ENCODE measurements at regions not wholly inside any gene's neighbourhood (a gene's known extent, or its start where the extent isn't known, plus 50 kb on each side); places are given as distances from the start of the nearest gene placed in this dataset.
"Not testable (repeated sequence)": the region's sequence is repeated elsewhere in the genome, so short reads cannot be mapped to it uniquely, and the experiment has no call there.

GRCh38 chr6:86456821-86457220, 480.5 kb upstream of the HTR1E start:
- no peak for DNase-seq

- DNase-seq: no peak
These were observed 484.1 kb upstream of the HTR1E start for GRCh38 chr6:86453232-86453631.

- DNase-seq: no peak
These were observed 488.9 kb upstream of the HTR1E start for GRCh38 chr6:86448398-86448797.

- no peak for DNase-seq
These were observed 496.7 kb upstream of the HTR1E start for GRCh38 chr6:86440608-86441007.

DNA sequence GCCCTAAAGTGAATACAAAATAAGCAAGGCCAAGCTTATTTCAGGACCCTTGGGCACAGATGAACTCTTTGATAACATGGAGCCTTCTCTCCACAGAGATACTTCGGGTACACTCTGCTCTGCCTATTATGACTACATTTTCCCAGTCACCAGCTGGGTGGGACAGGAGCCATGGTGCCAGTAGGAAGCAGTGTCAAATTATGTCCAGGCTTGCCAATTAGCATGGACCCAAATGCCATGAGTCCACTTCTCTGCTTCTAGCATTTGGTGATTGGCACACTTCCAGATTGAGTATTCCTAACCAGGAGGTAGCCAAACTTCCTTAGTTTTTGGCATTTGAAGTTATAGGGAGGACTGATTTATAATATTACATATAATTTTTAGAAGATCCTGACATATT, 513.8 kb upstream of the HTR1E start:
- DNase-seq: peak; percentile 38 to 73

- DNase-seq: no peak
These were observed 525.3 kb upstream of the HTR1E start for GRCh38 chr6:86412057-86412456.

GRCh38 chr6:86407128-86407527, 530.2 kb upstream of the HTR1E start:
- DNase-seq: no peak

GRCh38 chr6:86392850-86393249, 544.5 kb upstream of the HTR1E start:
- not testable (repeated sequence) for DNase-seq

DNA sequence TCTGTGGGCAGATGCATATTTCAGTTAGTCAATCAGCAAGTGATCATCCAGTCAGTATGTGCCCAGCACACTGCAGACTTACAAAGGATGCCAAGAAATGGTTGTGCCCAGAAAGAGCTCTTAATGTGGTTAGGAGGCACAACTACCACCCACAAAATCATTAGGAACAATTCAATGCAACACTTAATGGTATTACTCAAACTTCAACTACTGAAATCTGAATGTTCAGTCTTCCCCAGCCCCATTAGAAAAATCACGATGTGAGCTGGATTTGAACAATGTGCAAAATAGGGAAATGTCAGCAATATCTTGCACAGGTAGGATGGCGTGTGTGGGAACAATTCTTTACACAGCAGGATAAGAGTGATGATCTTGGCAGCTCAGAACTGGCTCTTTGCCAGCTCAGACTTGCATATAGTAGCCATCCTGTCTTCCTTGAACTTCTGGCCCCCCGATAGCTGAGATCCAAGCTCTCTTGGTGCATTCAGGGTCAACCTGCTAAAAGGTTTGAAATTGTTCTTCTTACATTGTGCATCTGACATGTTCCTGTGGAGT, 556.7 kb upstream of the HTR1E start:
- no peak for DNase-seq

DNA sequence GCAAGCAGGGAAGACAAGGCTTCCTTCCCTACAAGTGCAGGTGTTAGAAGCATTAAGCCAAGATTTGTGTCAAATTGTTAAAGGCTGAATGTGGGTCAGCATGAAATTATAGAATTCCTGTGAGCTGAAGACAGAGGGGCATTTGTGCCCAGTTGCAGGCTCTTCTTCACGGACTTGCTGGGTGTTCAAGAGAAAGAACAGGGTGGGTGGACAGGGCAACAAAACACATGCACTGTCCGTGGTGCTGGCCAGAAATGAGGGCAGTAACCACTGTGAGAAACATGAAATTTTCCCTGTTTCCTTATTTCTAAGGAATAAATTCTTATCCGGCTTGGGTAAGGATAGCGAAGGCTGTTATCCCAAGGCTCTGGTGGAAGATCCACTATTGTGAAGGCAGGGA, 579.5 kb upstream of the HTR1E start:
- no peak for DNase-seq

DNA sequence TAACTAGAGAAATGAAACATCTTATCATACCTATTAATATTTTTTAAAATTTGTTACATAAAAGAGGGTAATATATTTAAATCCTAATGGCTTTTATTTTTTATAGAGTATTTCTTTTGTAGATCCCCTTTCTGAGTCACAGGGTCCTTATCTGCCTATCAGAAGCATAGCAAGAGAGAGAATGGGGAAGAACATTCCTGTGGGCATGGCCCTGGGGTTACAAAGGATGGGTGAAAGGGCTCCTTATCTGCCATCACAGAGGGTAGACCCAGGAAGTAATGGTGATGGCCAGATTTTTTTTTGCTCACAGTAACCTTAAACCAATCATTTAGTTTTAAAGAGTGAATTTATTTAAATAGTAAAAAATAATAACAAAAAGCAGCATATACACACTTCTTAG, 582.1 kb upstream of the HTR1E start:
- DNase-seq: no peak

DNA sequence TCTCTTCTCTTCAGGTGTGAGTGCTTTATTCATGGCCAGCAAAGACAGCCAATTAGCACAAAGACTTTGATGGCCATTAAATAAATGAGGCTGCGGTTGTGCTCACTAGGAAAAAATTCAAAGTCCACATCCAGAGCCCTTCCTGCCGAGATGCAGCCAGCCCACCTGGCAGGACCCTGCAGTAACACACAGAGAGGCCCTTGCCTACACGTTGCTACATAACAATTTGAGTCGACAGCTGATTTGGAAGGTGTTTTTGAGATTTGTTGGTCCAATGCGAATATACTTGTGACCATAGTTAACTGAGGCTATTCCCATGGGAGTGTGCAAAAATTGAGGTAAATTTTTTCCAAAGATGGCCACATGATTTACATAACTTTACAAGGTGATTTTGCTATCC, 605.4 kb upstream of the HTR1E start:
- DNase-seq: peak in 1 of 2 experiments; percentile 9

DNA sequence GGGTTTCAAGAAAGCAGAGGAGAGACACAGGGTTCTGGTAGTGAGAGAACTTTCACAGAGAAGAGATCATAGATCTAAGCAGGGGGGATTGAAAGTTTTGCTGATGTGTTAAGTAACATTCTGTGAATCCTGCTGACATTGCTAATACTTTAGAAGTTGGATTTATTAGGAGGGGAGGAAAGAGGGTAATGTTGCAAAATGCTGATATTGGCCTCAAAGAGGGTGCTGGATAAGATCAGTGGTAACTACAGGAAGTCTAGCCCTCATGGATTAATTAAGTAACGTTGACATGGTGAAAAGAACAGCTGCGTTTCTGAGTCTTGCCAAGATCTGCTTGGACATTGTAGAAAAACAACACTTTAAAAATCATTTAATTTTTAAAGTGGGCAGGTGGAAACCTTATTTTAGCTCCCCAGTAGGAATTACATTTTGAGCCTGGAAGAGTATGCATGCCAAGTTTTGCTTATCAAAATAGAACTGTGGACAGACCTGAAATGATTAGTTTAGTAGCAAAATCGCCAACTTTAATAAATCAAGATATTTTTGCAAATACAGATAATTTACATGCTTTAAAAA, 606.0 kb upstream of the HTR1E start:
- no peak for DNase-seq

GRCh38 chr6:86306210-86306609, 631.1 kb upstream of the HTR1E start:
- no peak for DNase-seq

GRCh38 chr6:86285876-86286275, 643.2 kb upstream of the SYNCRIP start:
- no peak for DNase-seq

DNA sequence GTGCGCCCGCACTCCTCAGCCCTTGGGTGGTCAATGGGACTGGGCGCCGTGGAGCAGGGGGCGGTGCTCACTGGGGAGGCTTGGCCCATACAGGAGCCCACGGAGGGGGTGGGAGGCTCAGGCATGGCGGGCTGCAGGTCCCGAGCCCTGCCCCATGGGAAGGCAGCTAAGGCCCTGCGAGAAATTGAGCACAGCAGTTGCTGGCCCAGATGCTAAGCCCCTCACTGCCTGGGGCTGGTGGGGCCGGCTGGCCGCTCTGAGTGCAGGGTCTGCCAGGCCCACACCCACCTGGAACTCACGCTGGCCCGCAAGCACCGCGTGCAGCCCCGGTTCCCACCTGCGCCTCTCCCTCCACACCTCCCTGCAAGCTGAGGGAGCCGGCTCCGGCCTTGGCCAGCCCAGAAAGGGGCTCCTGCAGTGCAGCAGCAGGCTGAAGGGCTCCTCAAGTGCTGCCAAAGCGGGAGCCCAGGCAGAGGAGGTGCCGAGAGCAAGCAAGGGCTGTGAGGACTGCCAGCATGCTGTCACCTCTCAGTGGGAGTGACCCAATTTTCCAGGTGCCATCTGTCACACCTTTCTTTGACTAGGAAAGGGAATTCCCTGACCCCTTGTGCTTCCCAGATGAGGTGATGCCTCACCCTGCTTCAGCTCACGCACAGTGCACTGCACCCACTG, 642.3 kb upstream of the SYNCRIP start:
- DNase-seq: peak in 1 of 2 experiments; percentile 37

DNA sequence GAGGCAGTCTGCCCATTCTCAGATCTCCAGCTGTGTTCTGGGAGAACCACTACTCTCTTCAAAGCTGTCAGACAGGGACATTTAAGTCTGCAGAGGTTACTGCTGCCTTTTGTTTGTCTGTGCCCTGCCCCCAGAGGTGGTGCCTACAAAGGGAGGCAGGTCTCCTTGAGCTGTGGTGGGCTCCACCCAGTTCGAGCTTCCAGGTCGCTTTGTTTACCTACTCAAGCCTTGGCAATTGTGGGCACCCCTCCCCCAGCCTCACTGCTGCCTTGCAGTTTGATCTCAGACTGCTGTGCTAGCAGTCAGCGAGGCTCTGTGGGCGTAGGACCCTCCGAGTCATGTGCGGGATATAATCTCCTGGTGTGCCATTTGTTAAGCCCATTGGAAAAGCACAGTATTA, 640.9 kb upstream of the SYNCRIP start:
- not testable (repeated sequence) for DNase-seq

DNA sequence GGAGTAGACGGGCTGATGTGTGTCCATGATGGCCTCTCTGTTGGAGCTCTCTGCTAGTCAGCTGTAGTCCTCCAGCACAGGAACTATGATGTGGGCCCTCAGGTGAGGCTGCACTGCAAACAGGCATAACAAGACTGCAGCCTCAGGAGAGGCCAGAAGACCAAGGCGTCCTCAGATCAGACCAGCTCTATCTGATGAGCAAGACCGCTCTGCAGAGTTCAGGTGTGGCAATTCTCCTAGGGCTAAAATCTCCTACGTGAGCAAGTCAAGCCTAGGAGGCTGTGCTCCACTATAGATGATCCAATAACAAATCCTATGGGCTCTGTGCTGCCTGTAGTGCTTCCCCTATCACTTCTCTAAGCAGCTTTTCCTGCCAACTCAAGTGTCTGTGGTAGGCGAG, 633.4 kb upstream of the SYNCRIP start:
- DNase-seq: no peak

DNA sequence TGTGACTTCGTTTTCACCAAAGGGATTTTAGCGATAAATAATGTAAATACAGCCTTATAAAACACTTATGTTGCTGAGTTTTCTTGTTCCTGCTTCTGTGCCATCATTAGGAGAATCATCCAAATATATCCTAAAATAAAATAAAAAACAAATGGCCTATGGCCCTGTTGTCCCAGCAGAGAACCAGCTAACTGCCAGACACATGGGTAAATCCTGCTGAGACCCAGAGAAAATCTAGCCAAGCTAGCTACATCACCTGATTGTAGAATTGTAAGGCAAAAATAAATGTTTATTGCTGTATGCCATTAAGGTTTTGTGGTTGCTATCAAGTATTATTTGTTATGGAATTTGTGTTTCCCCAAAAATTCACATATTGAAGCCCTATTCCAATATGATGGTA, 631.2 kb upstream of the SYNCRIP start:
- no peak for DNase-seq

GRCh38 chr6:86256615-86257187, 614.0 kb upstream of the SYNCRIP start:
- no peak for DNase-seq

- DNase-seq: no peak
These were observed 613.3 kb upstream of the SYNCRIP start for GRCh38 chr6:86255973-86256372.

GRCh38 chr6:86251106-86251505, 608.4 kb upstream of the SYNCRIP start:
- DNase-seq: no peak

DNA sequence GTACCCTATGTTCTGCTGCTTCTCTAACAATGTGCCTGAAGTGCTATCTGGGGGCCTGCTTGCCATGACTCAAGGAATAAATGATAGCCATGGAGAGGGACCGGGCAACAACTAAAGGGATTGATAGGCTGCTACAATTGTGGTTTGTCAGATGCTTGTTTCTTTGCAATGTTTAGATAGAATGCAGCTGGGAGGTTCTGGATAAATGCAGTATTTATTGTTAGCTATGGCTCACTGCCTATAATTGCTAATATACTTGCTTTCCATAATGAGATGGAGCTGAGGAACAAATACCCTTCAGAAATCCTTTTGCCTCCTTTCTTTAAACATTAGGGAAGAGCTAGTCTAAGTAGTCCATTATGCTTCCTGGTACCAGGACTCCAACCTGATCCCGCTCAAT, 575.2 kb upstream of the SYNCRIP start:
- DNase-seq: no peak

DNA sequence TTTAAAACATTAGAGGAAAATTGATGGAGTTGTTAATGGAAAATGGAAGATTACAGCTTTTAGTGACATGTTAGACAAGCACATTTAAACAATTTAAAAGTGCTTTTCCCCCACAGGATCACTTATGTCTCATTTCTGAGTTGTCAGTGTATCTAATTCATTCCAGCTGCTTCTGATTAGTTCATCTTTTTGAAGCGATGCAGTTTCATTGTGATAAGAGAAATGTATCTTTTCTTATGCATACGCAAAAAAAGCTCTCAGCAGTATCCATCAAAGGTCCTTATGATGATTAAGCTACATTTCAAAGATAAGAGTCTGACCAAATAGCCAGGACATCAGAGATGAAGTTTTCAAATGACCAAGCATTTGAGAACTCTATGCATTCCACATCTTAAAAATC, 572.6 kb upstream of the SYNCRIP start:
- DNase-seq: no peak

Data from cerebellar nuclear complex (tissue), 1 donor.